HL-60 (cell line): ENCODE measurements at regions not wholly inside any gene's neighbourhood (a gene's known extent, or its start where the extent isn't known, plus 50 kb on each side); places are given as distances from the start of the nearest gene placed in this dataset.

Source experiments
- DNase-seq, 2 experiments: peaks; one replicate each; pipeline ENCODE4 v3.0.0-alpha.2; 2010 to 2020; ENCODE audit warnings: low read depth in 1 of 2, low spot score in 1 of 2
- H3K27ac ChIP-seq: fragments of 250-450 bp; sonication (Bioruptor Pico); replicated peaks from 2 replicates; pipeline ENCODE4 v1.5.1; 2020; ENCODE audit warnings: mild to moderate bottlenecking, moderate library complexity
- H3K27me3 ChIP-seq: fragments of 250-450 bp; sonication (Bioruptor Pico); 2 replicates; pipeline ENCODE4 v1.5.1; 2021; ENCODE audit warnings: mild to moderate bottlenecking, moderate library complexity; ENCODE audit not compliant: insufficient read depth, poor library complexity, severe bottlenecking
- H3K4me3 ChIP-seq: replicated peaks from 2 replicates; pipeline ENCODE4 v1.5.1; 2011; ENCODE audit warnings: mild to moderate bottlenecking, control low read depth, low read length; ENCODE audit not compliant: insufficient read depth
- GABPA ChIP-seq: IDR thresholded peaks from 2 replicates; pipeline ENCODE4 v1.6.1; 2012; ENCODE audit warnings: low read depth
- POLR2AphosphoS5 ChIP-seq: IDR thresholded peaks from 2 replicates; pipeline ENCODE4 v1.6.1; 2012; ENCODE audit warnings: low read depth
- SPI1 ChIP-seq: IDR thresholded peaks from 2 replicates; pipeline ENCODE4 v1.6.1; 2012; ENCODE audit warnings: low read depth, mild to moderate bottlenecking, borderline replicate concordance
- TF ChIP-seq, protein P1 (sequence below): IDR thresholded peaks from 2 replicates; pipeline ENCODE4 v1.6.1; 2012; ENCODE audit warnings: low read depth; ENCODE audit not compliant: insufficient replicate concordance
- TF ChIP-seq, protein P2 (sequence below): IDR thresholded peaks from one replicate; pipeline ENCODE4 v1.5.1; 2011; ENCODE audit warnings: low read length, control low read depth, inconsistent platforms; ENCODE audit not compliant: insufficient read depth

DNA sequence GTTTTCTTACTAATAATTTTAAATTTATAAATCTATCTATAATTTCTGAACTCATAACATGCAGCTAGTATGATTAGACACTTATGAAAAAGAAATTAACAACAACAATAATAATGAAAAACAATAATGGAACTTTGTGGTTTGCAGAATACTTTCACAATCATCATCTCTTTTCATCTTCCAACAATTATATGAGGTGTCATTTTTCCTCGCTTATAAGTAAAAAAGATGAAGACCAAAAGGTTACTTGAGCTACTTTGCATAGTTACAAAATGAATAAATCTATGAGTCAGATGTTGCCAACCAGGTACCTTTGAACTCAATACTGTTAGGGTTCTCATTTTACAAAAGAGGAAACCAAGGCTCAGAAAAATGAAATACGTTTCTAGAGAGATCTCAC, 98.5 kb upstream of the ELOVL6 start:
- Histone ChIP-seq H3K27ac (no peak overlapping the region), H3K27me3 (no peaks in the 10 kb centered on the region), H3K4me3 (no peak overlapping the region)
- TF ChIP-seq SPI1, result no peak
- TF ChIP-seq, protein P1, sequence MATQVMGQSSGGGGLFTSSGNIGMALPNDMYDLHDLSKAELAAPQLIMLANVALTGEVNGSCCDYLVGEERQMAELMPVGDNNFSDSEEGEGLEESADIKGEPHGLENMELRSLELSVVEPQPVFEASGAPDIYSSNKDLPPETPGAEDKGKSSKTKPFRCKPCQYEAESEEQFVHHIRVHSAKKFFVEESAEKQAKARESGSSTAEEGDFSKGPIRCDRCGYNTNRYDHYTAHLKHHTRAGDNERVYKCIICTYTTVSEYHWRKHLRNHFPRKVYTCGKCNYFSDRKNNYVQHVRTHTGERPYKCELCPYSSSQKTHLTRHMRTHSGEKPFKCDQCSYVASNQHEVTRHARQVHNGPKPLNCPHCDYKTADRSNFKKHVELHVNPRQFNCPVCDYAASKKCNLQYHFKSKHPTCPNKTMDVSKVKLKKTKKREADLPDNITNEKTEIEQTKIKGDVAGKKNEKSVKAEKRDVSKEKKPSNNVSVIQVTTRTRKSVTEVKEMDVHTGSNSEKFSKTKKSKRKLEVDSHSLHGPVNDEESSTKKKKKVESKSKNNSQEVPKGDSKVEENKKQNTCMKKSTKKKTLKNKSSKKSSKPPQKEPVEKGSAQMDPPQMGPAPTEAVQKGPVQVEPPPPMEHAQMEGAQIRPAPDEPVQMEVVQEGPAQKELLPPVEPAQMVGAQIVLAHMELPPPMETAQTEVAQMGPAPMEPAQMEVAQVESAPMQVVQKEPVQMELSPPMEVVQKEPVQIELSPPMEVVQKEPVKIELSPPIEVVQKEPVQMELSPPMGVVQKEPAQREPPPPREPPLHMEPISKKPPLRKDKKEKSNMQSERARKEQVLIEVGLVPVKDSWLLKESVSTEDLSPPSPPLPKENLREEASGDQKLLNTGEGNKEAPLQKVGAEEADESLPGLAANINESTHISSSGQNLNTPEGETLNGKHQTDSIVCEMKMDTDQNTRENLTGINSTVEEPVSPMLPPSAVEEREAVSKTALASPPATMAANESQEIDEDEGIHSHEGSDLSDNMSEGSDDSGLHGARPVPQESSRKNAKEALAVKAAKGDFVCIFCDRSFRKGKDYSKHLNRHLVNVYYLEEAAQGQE, result no peak
- TF ChIP-seq, protein P2, sequence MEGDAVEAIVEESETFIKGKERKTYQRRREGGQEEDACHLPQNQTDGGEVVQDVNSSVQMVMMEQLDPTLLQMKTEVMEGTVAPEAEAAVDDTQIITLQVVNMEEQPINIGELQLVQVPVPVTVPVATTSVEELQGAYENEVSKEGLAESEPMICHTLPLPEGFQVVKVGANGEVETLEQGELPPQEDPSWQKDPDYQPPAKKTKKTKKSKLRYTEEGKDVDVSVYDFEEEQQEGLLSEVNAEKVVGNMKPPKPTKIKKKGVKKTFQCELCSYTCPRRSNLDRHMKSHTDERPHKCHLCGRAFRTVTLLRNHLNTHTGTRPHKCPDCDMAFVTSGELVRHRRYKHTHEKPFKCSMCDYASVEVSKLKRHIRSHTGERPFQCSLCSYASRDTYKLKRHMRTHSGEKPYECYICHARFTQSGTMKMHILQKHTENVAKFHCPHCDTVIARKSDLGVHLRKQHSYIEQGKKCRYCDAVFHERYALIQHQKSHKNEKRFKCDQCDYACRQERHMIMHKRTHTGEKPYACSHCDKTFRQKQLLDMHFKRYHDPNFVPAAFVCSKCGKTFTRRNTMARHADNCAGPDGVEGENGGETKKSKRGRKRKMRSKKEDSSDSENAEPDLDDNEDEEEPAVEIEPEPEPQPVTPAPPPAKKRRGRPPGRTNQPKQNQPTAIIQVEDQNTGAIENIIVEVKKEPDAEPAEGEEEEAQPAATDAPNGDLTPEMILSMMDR, result no peak
- no peak for TF ChIP-seq GABPA
- no peak for TF ChIP-seq POLR2AphosphoS5
- no peak for DNase-seq

DNA sequence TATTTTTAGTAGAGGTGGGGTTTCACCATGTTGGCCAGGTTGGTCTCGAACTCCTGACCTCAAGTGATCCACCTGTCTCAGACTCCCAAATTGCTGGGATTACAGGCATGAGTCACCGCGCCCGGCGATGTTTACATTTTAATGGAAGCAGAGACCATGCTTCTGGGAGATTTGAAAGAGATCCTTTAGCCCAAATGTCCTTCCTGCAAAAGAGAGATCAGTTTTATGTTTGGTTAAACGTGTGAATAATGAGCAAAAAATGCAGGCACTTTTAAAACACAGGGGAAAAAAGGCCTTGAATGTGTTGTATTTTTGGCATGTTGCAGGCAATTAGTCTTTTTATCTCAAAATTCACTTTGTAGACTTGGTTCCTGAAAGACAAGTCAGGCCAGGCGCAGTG, 95.8 kb upstream of the ELOVL6 start:
- no peak for DNase-seq
- Histone ChIP-seq H3K27me3 (no peaks in the 10 kb centered on the region), H3K4me3 (no peak overlapping the region), H3K27ac (no peak overlapping the region)
- no peak for TF ChIP-seq POLR2AphosphoS5
- TF ChIP-seq, protein P1, result no peak

DNA sequence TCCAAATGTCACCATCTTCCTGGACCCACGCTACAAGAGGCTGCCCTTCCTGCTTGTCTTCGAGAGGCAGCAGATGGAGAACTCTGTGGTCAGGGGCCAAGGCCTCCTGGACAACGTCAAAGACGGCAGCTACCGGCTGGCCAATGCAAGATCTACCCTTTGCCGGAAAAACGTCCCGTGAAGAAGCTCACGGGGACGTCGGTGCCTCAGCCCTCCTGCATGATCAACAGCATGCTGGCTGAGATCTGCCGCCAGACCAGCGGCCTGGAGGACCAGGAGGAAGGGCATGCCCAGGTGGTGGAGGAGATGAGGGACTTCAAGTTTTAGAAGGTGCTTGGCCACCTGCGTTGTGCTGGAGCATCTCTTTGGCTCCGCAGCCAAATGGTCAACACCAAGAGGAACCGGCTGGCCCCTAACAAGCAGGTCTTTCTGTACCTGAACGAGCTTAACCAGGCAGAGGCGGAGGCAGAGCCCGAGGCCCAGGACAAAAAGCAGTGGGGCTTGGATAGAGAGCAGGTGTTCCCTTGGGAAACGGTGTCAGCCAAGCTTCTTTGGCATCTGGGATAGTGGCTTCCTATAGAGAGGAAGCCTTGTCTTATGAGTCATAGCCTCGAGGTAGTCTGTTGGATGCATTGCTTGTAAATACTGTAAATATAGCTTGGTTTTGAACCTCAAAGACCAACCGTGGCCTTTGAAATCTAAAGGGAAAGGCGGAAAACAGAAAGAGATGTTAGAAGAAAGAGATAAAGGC, 94.8 kb upstream of the ELOVL6 start:
- no peak overlapping the region for H3K27ac ChIP-seq
- DNase-seq, result no peak
- no peak for TF ChIP-seq SPI1
- no peak for TF ChIP-seq POLR2AphosphoS5
- no peak for TF ChIP-seq GABPA
- TF ChIP-seq, protein P1, result no peak
- TF ChIP-seq, protein P2, result no peak
- no peaks in the 10 kb centered on the region for H3K27me3 ChIP-seq
- H3K4me3 ChIP-seq, result no peak overlapping the region
